GM23338 (cell line): ENCODE measurements at regions not wholly inside any gene's neighbourhood (a gene's known extent, or its start where the extent isn't known, plus 50 kb on each side); places are given as distances from the start of the nearest gene placed in this dataset.
"Not testable (repeated sequence)": the region's sequence is repeated elsewhere in the genome, so short reads cannot be mapped to it uniquely, and the experiment has no call there.

Experiments
- ATAC-seq: fragments of 200-7000 bp; cut with Tn5 transposase; 3 replicates; pipeline ENCODE4 v1.9.1; 2020
- DNase-seq: peaks from one replicate; pipeline ENCODE4 v3.0.0-alpha.2; 2015; ENCODE audit warnings: low spot score
- H2AFZ ChIP-seq: fragments of 200-600 bp; sonication (generic); 2 replicates; pipeline ENCODE4 v1.8.0; 2016; ENCODE audit warnings: antibody characterized with exemption, mild to moderate bottlenecking, moderate library complexity
- H3F3A ChIP-seq: fragments of 200-600 bp; sonication (generic); replicated peaks from 2 replicates; pipeline ENCODE4 v1.8.0; 2017; ENCODE audit warnings: antibody characterized with exemption, mixed run types, low read depth
- H3K27ac ChIP-seq: fragments of 200-600 bp; sonication (generic); 2 replicates; pipeline ENCODE4 v1.6.1; 2016; ENCODE audit warnings: low read depth
- H3K27me3 ChIP-seq: fragments of 200-600 bp; sonication (generic); 2 replicates; pipeline ENCODE4 v1.8.0; 2016; ENCODE audit warnings: mild to moderate bottlenecking, mixed run types, moderate library complexity; ENCODE audit not compliant: insufficient read depth
- H3K36me3 ChIP-seq: fragments of 200-600 bp; sonication (generic); 2 replicates; pipeline ENCODE4 v1.8.0; 2016; ENCODE audit warnings: mild to moderate bottlenecking; ENCODE audit not compliant: insufficient read depth
- H3K4me1 ChIP-seq: fragments of 200-600 bp; sonication (generic); 2 replicates; pipeline ENCODE4 v1.8.0; 2016; ENCODE audit warnings: mild to moderate bottlenecking, moderate library complexity; ENCODE audit not compliant: insufficient read depth
- H3K4me2 ChIP-seq: fragments of 200-600 bp; sonication (generic); 2 replicates; pipeline ENCODE4 v1.7.1; 2017; ENCODE audit warnings: mixed run types
- H3K4me3 ChIP-seq: fragments of 200-600 bp; sonication (generic); 2 replicates; pipeline ENCODE4 v1.6.1; 2016; ENCODE audit warnings: mixed run types
- H3K79me2 ChIP-seq: fragments of 200-600 bp; sonication (generic); replicated peaks from 2 replicates; pipeline ENCODE4 v1.8.0; 2017; ENCODE audit warnings: mild to moderate bottlenecking; ENCODE audit not compliant: insufficient read depth
- H3K9me2 ChIP-seq: fragments of 200-600 bp; sonication (generic); 2 replicates; pipeline ENCODE4 v1.8.0; 2017; ENCODE audit not compliant: insufficient read depth
- H4K20me1 ChIP-seq: fragments of 200-600 bp; sonication (generic); replicated peaks from 2 replicates; pipeline ENCODE4 v1.8.0; 2017; ENCODE audit warnings: mild to moderate bottlenecking; ENCODE audit not compliant: insufficient read depth
- H3K27ac Mint-ChIP-seq: 2 replicates; pipeline ENCODE4 v1.8.0; 2020; ENCODE audit warnings: inconsistent platforms, mild to moderate bottlenecking, moderate library complexity, mixed read lengths
- H3K27me3 Mint-ChIP-seq: 3 replicates; pipeline ENCODE4 v1.8.0; 2022; ENCODE audit warnings: low read depth, mild to moderate bottlenecking, moderate library complexity, mixed read lengths, inconsistent platforms; ENCODE audit not compliant: insufficient read depth, poor library complexity
- H3K36me3 Mint-ChIP-seq: 3 replicates; pipeline ENCODE4 v1.8.0; 2021; ENCODE audit warnings: low read depth, mild to moderate bottlenecking, inconsistent platforms, moderate library complexity, mixed read lengths
- H3K4me1 Mint-ChIP-seq: 3 replicates; pipeline ENCODE4 v1.8.0; 2020; ENCODE audit warnings: mild to moderate bottlenecking, inconsistent platforms, mixed read lengths
- H3K4me3 Mint-ChIP-seq: 3 replicates; pipeline ENCODE4 v1.8.0; 2021; ENCODE audit warnings: moderate library complexity, mild to moderate bottlenecking, inconsistent platforms, mixed read lengths
- H3K9me3 Mint-ChIP-seq: 3 replicates; pipeline ENCODE4 v1.8.0; 2020; ENCODE audit warnings: moderate library complexity, mild to moderate bottlenecking, inconsistent platforms, mixed read lengths
- CREB1 ChIP-seq: fragments of 250-450 bp; sonication (Bioruptor Pico); IDR thresholded peaks from 2 replicates; pipeline ENCODE4 v1.5.0; 2020; ENCODE audit warnings: low read depth, mild to moderate bottlenecking, moderate library complexity
- CTCF ChIP-seq, 2 experiments: fragments of 200-600 bp in 1 of 2; sonication (generic) in 1 of 2; conservative IDR thresholded peaks; 2 replicates each; pipeline versions ENCODE4 v1.5.1 to v1.6.1; 2016 to 2017; ENCODE audit warnings: antibody characterized with exemption in 2 of 2, low read depth in 2 of 2, mild to moderate bottlenecking in 2 of 2, moderate library complexity in 1 of 2
- EZH2 ChIP-seq: fragments of 200-600 bp; sonication (generic); IDR thresholded peaks from one replicate; pipeline ENCODE4 v1.8.0; 2017; ENCODE audit warnings: antibody characterized with exemption, mild to moderate bottlenecking, low read depth; ENCODE audit not compliant: unreplicated experiment
- NANOG ChIP-seq: IDR thresholded peaks from 2 replicates; pipeline ENCODE4 v1.6.1; 2016; ENCODE audit warnings: antibody characterized with exemption, borderline replicate concordance
- REST ChIP-seq: IDR thresholded peaks from one replicate; pipeline ENCODE4 v1.6.1; 2018; ENCODE audit warnings: antibody characterized with exemption; ENCODE audit not compliant: unreplicated experiment
- STAT1 ChIP-seq: IDR thresholded peaks from one replicate; pipeline ENCODE4 v1.6.1; 2016; ENCODE audit warnings: antibody characterized with exemption; ENCODE audit not compliant: unreplicated experiment
- ZNF462 ChIP-seq: fragments of 250-450 bp; sonication (Bioruptor Pico); IDR thresholded peaks from 2 replicates; pipeline ENCODE4 v1.5.0; 2020; ENCODE audit warnings: mild to moderate bottlenecking, moderate library complexity

GRCh38 chr3:104257486-104257885, 1109.2 kb upstream of the ALCAM start (continued):
- no peak for TF ChIP-seq ZNF462 (CRISPR knock-in tag)

GRCh38 chr3:104263477-104263876, 1103.2 kb upstream of the ALCAM start:
- Mint-ChIP-seq H3K4me1 (no peaks in the 10 kb centered on the region), H3K27ac (no peak overlapping the region), H3K9me3 (no peaks in the 10 kb centered on the region), H3K27me3 (no peaks in the 10 kb centered on the region), H3K36me3 (no peaks in the 10 kb centered on the region), H3K4me3 (no peak overlapping the region)
- ATAC-seq = no peak
- Histone ChIP-seq H3K79me2 (no peaks in the 10 kb centered on the region), H3K27ac (no peak overlapping the region), H3K27me3 (no peaks in the 10 kb centered on the region), H3K4me2 (no peak overlapping the region), H3F3A (no peaks in the 10 kb centered on the region), H2AFZ (no peak overlapping the region), H4K20me1 (no peaks in the 10 kb centered on the region), H3K9me2 (no peaks in the 10 kb centered on the region), H3K36me3 (no peaks in the 10 kb centered on the region), H3K4me3 (no peak overlapping the region), H3K4me1 (no peaks in the 10 kb centered on the region)
- no peak for TF ChIP-seq EZH2
- TF ChIP-seq CREB1 = no peak
- TF ChIP-seq CTCF (conservative IDR thresholded peaks at IDR 0.05; ENCODE audit: low read depth in 2 of 2) = no peak
- TF ChIP-seq STAT1 = no peak
- no peak for TF ChIP-seq NANOG
- no peak for TF ChIP-seq REST
- no peak for DNase-seq

GRCh38 chr3:104266219-104266618, 1100.5 kb upstream of the ALCAM start:
- H3K9me2 ChIP-seq, H3K27ac Mint-ChIP-seq, H3K36me3 Mint-ChIP-seq, H3K9me3 Mint-ChIP-seq, ATAC-seq, DNase-seq, H3K4me1 Mint-ChIP-seq, H3K4me3 Mint-ChIP-seq, H3K4me2 ChIP-seq, H3K27me3 ChIP-seq, H3K36me3 ChIP-seq, H3F3A ChIP-seq, H3K27me3 Mint-ChIP-seq, H3K27ac ChIP-seq, H4K20me1 ChIP-seq, H2AFZ ChIP-seq, H3K4me3 ChIP-seq, H3K4me1 ChIP-seq, H3K79me2 ChIP-seq: not testable (repeated sequence)
